NCI-H748 (cell line): ENCODE measurements at regions not wholly inside any gene's neighbourhood (a gene's known extent, or its start where the extent isn't known, plus 50 kb on each side); places are given as distances from the start of the nearest gene placed in this dataset.

Experiments used
- DNase-seq: peaks from one replicate; lab custom pipeline; 2025; ENCODE audit not compliant: unreplicated experiment; lab: John Stamatoyannopoulos, UW

- DNase-seq = no peak
These were observed 101.0 kb upstream of the IQSEC1 start for GRCh38 chr3:13174011-13174802.

GRCh38 chr3:13173186-13173585 lies 100.0 kb upstream of the IQSEC1 start:
- no peak for DNase-seq

GRCh38 chr3:13172644-13173013 lies 99.4 kb upstream of the IQSEC1 start:
- DNase-seq = no peak

- DNase-seq = no peak
These were observed 98.7 kb upstream of the IQSEC1 start for GRCh38 chr3:13171704-13172643.

- DNase-seq = no peak
These were observed 97.1 kb upstream of the IQSEC1 start for GRCh38 chr3:13170317-13170716.

GRCh38 chr3:13168391-13168790 lies 95.2 kb upstream of the IQSEC1 start:
- no peak for DNase-seq

- no peak for DNase-seq
These were observed 94.6 kb upstream of the IQSEC1 start for GRCh38 chr3:13167829-13168228.

- no peak for DNase-seq
These were observed 94.0 kb upstream of the IQSEC1 start for GRCh38 chr3:13167064-13167743.

GRCh38 chr3:13166243-13167063 lies 93.2 kb upstream of the IQSEC1 start:
- DNase-seq = no peak

GRCh38 chr3:13165576-13165975 lies 92.3 kb upstream of the IQSEC1 start:
- DNase-seq = no peak

- DNase-seq = no peak
These were observed 91.8 kb upstream of the IQSEC1 start for GRCh38 chr3:13164893-13165492.

GRCh38 chr3:13163848-13164382 lies 90.7 kb upstream of the IQSEC1 start:
- DNase-seq = no peak

GRCh38 chr3:13162549-13163320 lies 89.5 kb upstream of the IQSEC1 start:
- DNase-seq = no peak

GRCh38 chr3:13161771-13162535 lies 88.7 kb upstream of the IQSEC1 start:
- DNase-seq = no peak

GRCh38 chr3:13161021-13161759 lies 88.0 kb upstream of the IQSEC1 start:
- DNase-seq = no peak

- DNase-seq = no peak
These were observed 87.4 kb upstream of the IQSEC1 start for GRCh38 chr3:13160619-13161018.

GRCh38 chr3:13159890-13160289 lies 86.7 kb upstream of the IQSEC1 start:
- no peak for DNase-seq

- DNase-seq = no peak
These were observed 85.6 kb upstream of the IQSEC1 start for GRCh38 chr3:13158871-13159270.
